Liver (tissue), 8 donors: ENCODE measurements at regions not wholly inside any gene's neighbourhood (a gene's known extent, or its start where the extent isn't known, plus 50 kb on each side); places are given as distances from the start of the nearest gene placed in this dataset.

ENCODE experiments used
- DNase-seq: peaks from one replicate; pipeline ENCODE4 v3.0.0-alpha.2; 2017; ENCODE audit warnings: low spot score
- H3K27ac ChIP-seq, 2 donors: one replicate each; pipeline ENCODE4 v1.7.0; 2013; ENCODE audit warnings: inconsistent platforms in 2 of 2, low read length in 2 of 2, control low read depth in 1 of 2, low read depth in 1 of 2, mild to moderate bottlenecking in 1 of 2
- H3K27me3 ChIP-seq, 4 donors: one replicate each; pipeline versions ENCODE4 v1.6.1 to v1.7.0; 2013; ENCODE audit warnings: low read length in 3 of 4, inconsistent platforms in 1 of 4, mild to moderate bottlenecking in 1 of 4, moderate library complexity in 1 of 4; ENCODE audit not compliant: control insufficient read depth in 4 of 4, insufficient read depth in 4 of 4
- H3K36me3 ChIP-seq, 4 donors: one replicate each; pipeline versions ENCODE4 v1.6.1 to v1.7.0; 2013; ENCODE audit warnings: low read length in 3 of 4, mild to moderate bottlenecking in 3 of 4, low read depth in 1 of 4, moderate library complexity in 1 of 4; ENCODE audit not compliant: control insufficient read depth in 4 of 4, insufficient read depth in 3 of 4
- H3K4me1 ChIP-seq, 4 donors: one replicate each; pipeline versions ENCODE4 v1.6.1 to v1.7.0; 2013; ENCODE audit warnings: low read length in 3 of 4, mild to moderate bottlenecking in 3 of 4, moderate library complexity in 1 of 4; ENCODE audit not compliant: control insufficient read depth in 4 of 4, insufficient read depth in 4 of 4
- H3K4me3 ChIP-seq, 3 donors: one replicate each; pipeline versions ENCODE4 v1.6.1 to v1.7.0; 2013; ENCODE audit warnings: low read length in 3 of 3, control low read depth in 1 of 3, low read depth in 1 of 3, mild to moderate bottlenecking in 1 of 3
- H3K9ac ChIP-seq, 2 donors: one replicate each; pipeline ENCODE4 v1.7.0; 2013; ENCODE audit warnings: low read length in 2 of 2, mild to moderate bottlenecking in 2 of 2, moderate library complexity in 2 of 2, control low read depth in 1 of 2, low read depth in 1 of 2
- H3K9me3 ChIP-seq, 4 donors: one replicate each; pipeline versions ENCODE4 v1.6.1 to v1.7.0; 2013; ENCODE audit warnings: low read length in 3 of 4; ENCODE audit not compliant: control insufficient read depth in 4 of 4
- FOXA1 ChIP-seq: IDR thresholded peaks from 2 replicates; pipeline ENCODE4 v1.6.1; 2016; ENCODE audit warnings: antibody characterized with exemption
- FOXA2 ChIP-seq: IDR thresholded peaks from 2 replicates; pipeline ENCODE4 v1.6.1; 2016; ENCODE audit warnings: antibody characterized with exemption
- GABPA ChIP-seq, 2 donors: IDR thresholded peaks in 1 of 2; conservative IDR thresholded peaks in 1 of 2; 2 replicates each; pipeline ENCODE4 v1.6.1; 2016; ENCODE audit warnings: antibody characterized with exemption in 2 of 2, mild to moderate bottlenecking in 1 of 2, moderate library complexity in 1 of 2
- HNF4A ChIP-seq, 2 donors: conservative IDR thresholded peaks; 2 replicates each; pipeline ENCODE4 v1.6.1; 2016; ENCODE audit warnings: antibody characterized with exemption in 2 of 2, mild to moderate bottlenecking in 2 of 2
- HNF4G ChIP-seq: IDR thresholded peaks from 2 replicates; pipeline ENCODE4 v1.6.1; 2016; ENCODE audit warnings: antibody characterized with exemption
- JUND ChIP-seq, 2 donors: IDR thresholded peaks; 2 replicates each; pipeline ENCODE4 v1.6.1; 2016; ENCODE audit warnings: antibody characterized with exemption in 2 of 2
- NR2F2 ChIP-seq: IDR thresholded peaks from 2 replicates; pipeline ENCODE4 v1.6.1; 2016; ENCODE audit warnings: antibody characterized with exemption
- RXRA ChIP-seq, 2 donors: IDR thresholded peaks; 2 replicates each; pipeline ENCODE4 v1.6.1; 2017 to 2018; ENCODE audit warnings: antibody characterized with exemption in 2 of 2, mild to moderate bottlenecking in 1 of 2
- YY1 ChIP-seq: IDR thresholded peaks from 2 replicates; pipeline ENCODE4 v1.6.1; 2016; ENCODE audit warnings: antibody characterized with exemption, mild to moderate bottlenecking
- WGBS: extraction: QIAGEN DNeasy Blood & Tissue Kit; methylation state at CpG from one replicate; pipeline ENCODE4 v1.1.7; 2013; 5-methylcytosine and 5-hydroxymethylcytosine counted together
- TF ChIP-seq, protein P1 (sequence below): fragments of 150-350 bp; IDR thresholded peaks from 2 replicates; pipeline ENCODE4 v1.5.1; 2017; ENCODE audit warnings: improper control_type of control experiment, low read depth, low read length; ENCODE audit not compliant: missing input control
- TF ChIP-seq, protein P2 (sequence below): IDR thresholded peaks from 2 replicates; pipeline ENCODE4 v1.6.1; 2016; ENCODE audit warnings: antibody characterized with exemption
- TF ChIP-seq, protein P3 (sequence below): IDR thresholded peaks from 2 replicates; pipeline ENCODE4 v1.6.1; 2016; ENCODE audit warnings: antibody characterized with exemption, mild to moderate bottlenecking
- donor health status: healthy.
- donor health status: healthy.
- donor health status: healthy.
- donor health status: healthy.
- donor health status: healthy.

DNA sequence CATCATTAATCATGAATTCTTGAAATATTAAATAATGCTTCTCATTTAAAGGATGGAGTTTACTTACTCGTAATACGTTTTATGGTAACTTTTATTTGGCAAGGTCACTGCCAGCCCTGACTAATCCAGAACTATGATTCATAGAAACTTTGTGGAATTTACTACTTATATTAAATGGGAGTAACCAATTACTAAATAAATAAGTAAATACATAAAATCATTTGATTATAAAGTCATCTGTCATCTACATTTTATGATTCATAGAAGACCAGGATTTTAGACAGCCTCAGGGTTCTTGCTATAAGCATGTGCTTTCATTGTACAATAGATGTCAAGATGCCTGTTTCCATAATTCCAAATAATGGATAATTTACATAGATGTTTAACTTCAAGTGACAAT is 611.1 kb downstream of the TBC1D4 start:
- Histone ChIP-seq H3K4me3 (no peak overlapping the region), H3K27me3 (no peaks in the 10 kb centered on the region), H3K9ac (no peak overlapping the region), H3K9me3 (peaks cover 0 to 6% (median 2%) of the 10 kb centered on the region in 4 donors), H3K36me3 (no peaks in the 10 kb centered on the region), H3K4me1 (no peaks in the 10 kb centered on the region), H3K27ac (no peak overlapping the region)
- no peak for TF ChIP-seq FOXA1
- TF ChIP-seq, protein P1, sequence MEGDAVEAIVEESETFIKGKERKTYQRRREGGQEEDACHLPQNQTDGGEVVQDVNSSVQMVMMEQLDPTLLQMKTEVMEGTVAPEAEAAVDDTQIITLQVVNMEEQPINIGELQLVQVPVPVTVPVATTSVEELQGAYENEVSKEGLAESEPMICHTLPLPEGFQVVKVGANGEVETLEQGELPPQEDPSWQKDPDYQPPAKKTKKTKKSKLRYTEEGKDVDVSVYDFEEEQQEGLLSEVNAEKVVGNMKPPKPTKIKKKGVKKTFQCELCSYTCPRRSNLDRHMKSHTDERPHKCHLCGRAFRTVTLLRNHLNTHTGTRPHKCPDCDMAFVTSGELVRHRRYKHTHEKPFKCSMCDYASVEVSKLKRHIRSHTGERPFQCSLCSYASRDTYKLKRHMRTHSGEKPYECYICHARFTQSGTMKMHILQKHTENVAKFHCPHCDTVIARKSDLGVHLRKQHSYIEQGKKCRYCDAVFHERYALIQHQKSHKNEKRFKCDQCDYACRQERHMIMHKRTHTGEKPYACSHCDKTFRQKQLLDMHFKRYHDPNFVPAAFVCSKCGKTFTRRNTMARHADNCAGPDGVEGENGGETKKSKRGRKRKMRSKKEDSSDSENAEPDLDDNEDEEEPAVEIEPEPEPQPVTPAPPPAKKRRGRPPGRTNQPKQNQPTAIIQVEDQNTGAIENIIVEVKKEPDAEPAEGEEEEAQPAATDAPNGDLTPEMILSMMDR: no peak
- DNase-seq: no peak
- 79% methylated on average over 2 of the region's 2 CpGs for WGBS

DNA sequence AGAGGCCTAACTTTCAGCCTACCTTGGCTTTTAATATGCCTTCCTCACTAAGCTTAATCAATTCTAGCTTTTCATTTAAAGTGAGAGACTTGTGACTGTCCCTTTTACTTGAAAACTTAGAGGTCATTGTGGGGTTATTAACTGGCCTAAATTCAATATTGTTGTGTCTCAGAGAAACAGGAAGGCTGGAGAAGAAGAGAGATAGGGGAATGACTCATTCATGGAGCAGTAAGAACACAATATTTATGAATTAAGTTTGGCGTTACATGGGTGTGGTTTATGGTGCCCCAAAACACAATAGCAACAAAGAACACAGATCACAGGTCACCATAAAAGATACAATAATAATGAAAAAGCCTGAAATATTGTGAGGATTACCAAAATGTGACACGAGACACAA is 612.1 kb downstream of the TBC1D4 start:
- WGBS: 71% methylated on average over 2 of the region's 2 CpGs
- Histone ChIP-seq H3K36me3 (no peaks in the 10 kb centered on the region), H3K9ac (no peak overlapping the region), H3K4me1 (no peaks in the 10 kb centered on the region), H3K4me3 (no peak overlapping the region), H3K9me3 (peaks cover 0 to 6% (median 2%) of the 10 kb centered on the region in 4 donors), H3K27me3 (no peaks in the 10 kb centered on the region), H3K27ac (no peak overlapping the region)
- TF ChIP-seq, protein P1: no peak
- no peak for TF ChIP-seq NR2F2
- no peak for TF ChIP-seq GABPA (IDR thresholded peaks at IDR 0.05 in 1 of 2, conservative IDR thresholded peaks at IDR 0.05 in 1 of 2)
- no peak for DNase-seq

DNA sequence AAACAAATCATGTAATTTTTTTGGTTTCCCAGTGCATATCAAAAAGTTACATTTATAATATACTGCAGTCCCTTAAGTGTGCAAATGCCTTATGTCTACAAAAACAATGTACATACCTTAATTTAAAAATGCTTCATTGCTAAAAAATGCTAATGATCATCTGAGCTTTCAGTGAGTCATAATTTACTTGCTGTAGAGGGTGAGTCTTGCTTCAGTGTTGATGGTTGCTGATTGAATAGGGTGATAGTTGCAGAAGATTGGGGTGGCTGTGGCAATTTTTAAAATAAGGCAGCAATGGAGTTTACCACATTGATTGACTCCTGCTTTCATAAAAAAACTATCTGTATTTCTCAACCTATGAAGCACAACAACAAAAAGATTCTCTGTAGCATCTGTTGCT is 613.9 kb downstream of the TBC1D4 start:
- Histone ChIP-seq H3K36me3 (no peaks in the 10 kb centered on the region), H3K4me1 (no peaks in the 10 kb centered on the region), H3K9me3 (peaks cover 0 to 6% (median 2%) of the 10 kb centered on the region in 4 donors), H3K27ac (no peak overlapping the region), H3K4me3 (no peak overlapping the region), H3K27me3 (no peaks in the 10 kb centered on the region), H3K9ac (no peak overlapping the region)
- no peak for DNase-seq
- TF ChIP-seq FOXA2: no peak
- TF ChIP-seq, protein P2, sequence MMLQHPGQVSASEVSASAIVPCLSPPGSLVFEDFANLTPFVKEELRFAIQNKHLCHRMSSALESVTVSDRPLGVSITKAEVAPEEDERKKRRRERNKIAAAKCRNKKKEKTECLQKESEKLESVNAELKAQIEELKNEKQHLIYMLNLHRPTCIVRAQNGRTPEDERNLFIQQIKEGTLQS: no peak

DNA sequence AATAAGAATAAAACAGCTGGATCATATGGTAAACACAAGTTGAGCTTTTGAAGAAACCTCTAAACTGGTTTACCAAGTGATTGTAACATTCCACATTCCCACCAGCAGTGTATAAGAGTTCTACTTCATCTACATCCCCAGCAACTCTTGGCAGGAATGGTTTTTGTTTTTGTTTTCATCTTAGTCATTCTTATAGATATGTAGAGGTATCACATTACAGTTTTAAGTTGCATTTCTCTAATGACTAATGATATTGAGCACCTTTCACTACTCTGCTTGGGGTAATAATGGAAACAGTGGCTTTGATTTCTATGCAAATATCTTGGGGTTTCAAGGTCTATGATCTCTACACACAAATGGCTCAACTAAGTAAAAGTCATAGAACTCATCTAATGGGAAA is 614.5 kb downstream of the TBC1D4 start:
- peaks cover 0 to 6% (median 2%) of the 10 kb centered on the region in 4 donors for H3K9me3 ChIP-seq
- H3K27me3 ChIP-seq: no peaks in the 10 kb centered on the region
- DNase-seq: no peak
- H3K4me1 ChIP-seq: no peaks in the 10 kb centered on the region
- H3K27ac ChIP-seq: no peak overlapping the region
- no peaks in the 10 kb centered on the region for H3K36me3 ChIP-seq
- H3K4me3 ChIP-seq: no peak overlapping the region
- H3K9ac ChIP-seq: no peak overlapping the region
- TF ChIP-seq FOXA2: no peak
- no peak for TF ChIP-seq YY1
- no peak for TF ChIP-seq RXRA (IDR thresholded peaks at IDR 0.05)
- TF ChIP-seq HNF4A (conservative IDR thresholded peaks at IDR 0.05): no peak
- TF ChIP-seq, protein P3, sequence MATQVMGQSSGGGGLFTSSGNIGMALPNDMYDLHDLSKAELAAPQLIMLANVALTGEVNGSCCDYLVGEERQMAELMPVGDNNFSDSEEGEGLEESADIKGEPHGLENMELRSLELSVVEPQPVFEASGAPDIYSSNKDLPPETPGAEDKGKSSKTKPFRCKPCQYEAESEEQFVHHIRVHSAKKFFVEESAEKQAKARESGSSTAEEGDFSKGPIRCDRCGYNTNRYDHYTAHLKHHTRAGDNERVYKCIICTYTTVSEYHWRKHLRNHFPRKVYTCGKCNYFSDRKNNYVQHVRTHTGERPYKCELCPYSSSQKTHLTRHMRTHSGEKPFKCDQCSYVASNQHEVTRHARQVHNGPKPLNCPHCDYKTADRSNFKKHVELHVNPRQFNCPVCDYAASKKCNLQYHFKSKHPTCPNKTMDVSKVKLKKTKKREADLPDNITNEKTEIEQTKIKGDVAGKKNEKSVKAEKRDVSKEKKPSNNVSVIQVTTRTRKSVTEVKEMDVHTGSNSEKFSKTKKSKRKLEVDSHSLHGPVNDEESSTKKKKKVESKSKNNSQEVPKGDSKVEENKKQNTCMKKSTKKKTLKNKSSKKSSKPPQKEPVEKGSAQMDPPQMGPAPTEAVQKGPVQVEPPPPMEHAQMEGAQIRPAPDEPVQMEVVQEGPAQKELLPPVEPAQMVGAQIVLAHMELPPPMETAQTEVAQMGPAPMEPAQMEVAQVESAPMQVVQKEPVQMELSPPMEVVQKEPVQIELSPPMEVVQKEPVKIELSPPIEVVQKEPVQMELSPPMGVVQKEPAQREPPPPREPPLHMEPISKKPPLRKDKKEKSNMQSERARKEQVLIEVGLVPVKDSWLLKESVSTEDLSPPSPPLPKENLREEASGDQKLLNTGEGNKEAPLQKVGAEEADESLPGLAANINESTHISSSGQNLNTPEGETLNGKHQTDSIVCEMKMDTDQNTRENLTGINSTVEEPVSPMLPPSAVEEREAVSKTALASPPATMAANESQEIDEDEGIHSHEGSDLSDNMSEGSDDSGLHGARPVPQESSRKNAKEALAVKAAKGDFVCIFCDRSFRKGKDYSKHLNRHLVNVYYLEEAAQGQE: no peak
- TF ChIP-seq HNF4G: no peak
- TF ChIP-seq JUND (IDR thresholded peaks at IDR 0.05): no peak
- no peak for TF ChIP-seq FOXA1
